HCEC 1CT (cell line): ENCODE measurements at regions not wholly inside any gene's neighbourhood (a gene's known extent, or its start where the extent isn't known, plus 50 kb on each side); places are given as distances from the start of the nearest gene placed in this dataset.
A peak's percentile ranks its signal among the peaks of the same experiment; 100 is the strongest.

Experiments
- DNase-seq: peaks from one replicate; pipeline ENCODE4 v3.0.0-alpha.2; 2017

- no peak for DNase-seq
These were observed 246.7 kb upstream of the TPK1 start for GRCh38 chr7:145082366-145083161.

- no peak for DNase-seq
These were observed 229.6 kb upstream of the TPK1 start for GRCh38 chr7:145065473-145065872.

- DNase-seq, result no peak
These were observed 228.3 kb upstream of the TPK1 start for GRCh38 chr7:145064114-145064513.

- DNase-seq, result no peak
These were observed 217.9 kb upstream of the TPK1 start for GRCh38 chr7:145053781-145054180.

- DNase-seq, result no peak
These were observed 214.6 kb upstream of the TPK1 start for GRCh38 chr7:145050415-145050814.

GRCh38 chr7:145036604-145037405 lies 201.0 kb upstream of the TPK1 start:
- peak; percentile 23 for DNase-seq

GRCh38 chr7:145031162-145031561 lies 195.3 kb upstream of the TPK1 start:
- DNase-seq, result no peak

- no peak for DNase-seq
These were observed 194.9 kb upstream of the TPK1 start for GRCh38 chr7:145030754-145031153.

GRCh38 chr7:145020454-145020853 lies 184.6 kb upstream of the TPK1 start:
- no peak for DNase-seq

GRCh38 chr7:145016068-145016467 lies 180.2 kb upstream of the TPK1 start:
- DNase-seq, result peak; percentile 22

GRCh38 chr7:145009876-145010275 lies 174.0 kb upstream of the TPK1 start:
- DNase-seq, result peak; percentile 62

GRCh38 chr7:145005601-145006000 lies 169.7 kb upstream of the TPK1 start:
- no peak for DNase-seq

GRCh38 chr7:144997512-144997911 lies 161.7 kb upstream of the TPK1 start:
- no peak for DNase-seq

- DNase-seq, result no peak
These were observed 159.6 kb upstream of the TPK1 start for GRCh38 chr7:144995495-144995894.

- no peak for DNase-seq
These were observed 155.2 kb upstream of the TPK1 start for GRCh38 chr7:144991041-144991440.

GRCh38 chr7:144987686-144988085 lies 151.8 kb upstream of the TPK1 start:
- peak; percentile 1 for DNase-seq

- DNase-seq, result no peak
These were observed 146.3 kb upstream of the TPK1 start for GRCh38 chr7:144982133-144982532.

- peak; percentile 22 for DNase-seq
These were observed 140.0 kb upstream of the TPK1 start for GRCh38 chr7:144975882-144976281.

GRCh38 chr7:144969787-144970186 lies 133.9 kb upstream of the TPK1 start:
- no peak for DNase-seq

GRCh38 chr7:144960763-144961162 lies 124.9 kb upstream of the TPK1 start:
- no peak for DNase-seq

GRCh38 chr7:144957998-144958397 lies 122.1 kb upstream of the TPK1 start:
- DNase-seq, result no peak

- no peak for DNase-seq
These were observed 119.6 kb upstream of the TPK1 start for GRCh38 chr7:144955422-144955821.

- DNase-seq, result no peak
These were observed 105.3 kb upstream of the TPK1 start for GRCh38 chr7:144941127-144941526.

- DNase-seq, result no peak
These were observed 101.3 kb upstream of the TPK1 start for GRCh38 chr7:144937199-144937598.
